ENCODE measurements at regions not wholly inside any gene's neighbourhood (a gene's known extent, or its start where the extent isn't known, plus 50 kb on each side); places are given as distances from the start of the nearest gene placed in this dataset.

DNA sequence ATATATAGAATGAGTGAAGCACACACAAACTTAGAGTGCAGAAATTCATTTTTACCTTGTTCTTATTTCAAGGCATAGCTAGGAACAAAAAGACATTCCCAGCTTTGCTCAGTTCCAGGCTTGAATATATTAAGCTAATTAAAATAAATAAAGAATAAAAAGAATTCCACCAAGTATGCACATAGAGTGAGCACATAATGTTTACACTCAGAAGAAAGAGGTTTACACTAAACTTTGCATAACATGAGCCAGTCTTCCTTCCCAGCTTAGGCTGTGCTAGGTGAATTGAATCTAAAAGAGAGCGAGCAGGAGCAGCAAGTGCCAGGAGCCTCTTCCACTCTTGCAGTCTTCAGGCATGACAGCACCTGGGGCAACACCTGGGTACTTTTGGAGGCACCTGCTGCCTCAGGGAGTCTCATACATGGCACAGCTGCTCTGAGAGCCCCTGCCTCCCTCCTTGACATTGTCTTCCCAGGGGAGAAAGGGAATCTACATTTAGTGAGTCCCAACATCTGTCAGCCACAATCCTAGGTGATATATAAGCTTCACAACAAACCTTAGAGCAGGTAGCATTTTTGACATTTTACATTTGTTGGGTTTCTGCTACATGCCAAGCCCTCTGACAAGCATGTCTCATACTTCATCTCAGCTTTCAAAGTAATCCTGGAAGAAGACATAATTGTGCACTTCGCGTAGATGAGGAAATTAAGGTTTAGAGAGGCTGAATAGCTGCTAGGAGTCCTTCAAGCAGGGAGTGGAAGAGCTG lies 732.7 kb upstream of the TENM4 start:
- TF ChIP-seq, protein P1, sequence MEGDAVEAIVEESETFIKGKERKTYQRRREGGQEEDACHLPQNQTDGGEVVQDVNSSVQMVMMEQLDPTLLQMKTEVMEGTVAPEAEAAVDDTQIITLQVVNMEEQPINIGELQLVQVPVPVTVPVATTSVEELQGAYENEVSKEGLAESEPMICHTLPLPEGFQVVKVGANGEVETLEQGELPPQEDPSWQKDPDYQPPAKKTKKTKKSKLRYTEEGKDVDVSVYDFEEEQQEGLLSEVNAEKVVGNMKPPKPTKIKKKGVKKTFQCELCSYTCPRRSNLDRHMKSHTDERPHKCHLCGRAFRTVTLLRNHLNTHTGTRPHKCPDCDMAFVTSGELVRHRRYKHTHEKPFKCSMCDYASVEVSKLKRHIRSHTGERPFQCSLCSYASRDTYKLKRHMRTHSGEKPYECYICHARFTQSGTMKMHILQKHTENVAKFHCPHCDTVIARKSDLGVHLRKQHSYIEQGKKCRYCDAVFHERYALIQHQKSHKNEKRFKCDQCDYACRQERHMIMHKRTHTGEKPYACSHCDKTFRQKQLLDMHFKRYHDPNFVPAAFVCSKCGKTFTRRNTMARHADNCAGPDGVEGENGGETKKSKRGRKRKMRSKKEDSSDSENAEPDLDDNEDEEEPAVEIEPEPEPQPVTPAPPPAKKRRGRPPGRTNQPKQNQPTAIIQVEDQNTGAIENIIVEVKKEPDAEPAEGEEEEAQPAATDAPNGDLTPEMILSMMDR (IDR thresholded peaks at IDR 0.05; ENCODE audit: extremely low read depth in 1 of 2, insufficient read depth in 1 of 2, low read depth in 1 of 2, low read length in 2 of 2), result no peak
- no peak for TF ChIP-seq POLR2A (IDR thresholded peaks at IDR 0.05; ENCODE audit: low read depth, low read length)
